ENCODE measurements at regions not wholly inside any gene's neighbourhood (a gene's known extent, or its start where the extent isn't known, plus 50 kb on each side); places are given as distances from the start of the nearest gene placed in this dataset.

GRCh38 chr22:47788461-47788860, 1026.0 kb downstream of the TBC1D22A start:
- TF ChIP-seq CTCF (IDR thresholded peaks at IDR 0.05; ENCODE audit: low read length) (no peak), EZH2phosphoT487 (IDR thresholded peaks at IDR 0.05; ENCODE audit: low read length) (no peak), EZH2 (optimal IDR thresholded peaks at IDR 0.05; ENCODE audit: low read depth, low read length) (no peak)

Data from MM.1S (cell line).